ENCODE measurements at regions not wholly inside any gene's neighbourhood (a gene's known extent, or its start where the extent isn't known, plus 50 kb on each side); places are given as distances from the start of the nearest gene placed in this dataset.

DNA sequence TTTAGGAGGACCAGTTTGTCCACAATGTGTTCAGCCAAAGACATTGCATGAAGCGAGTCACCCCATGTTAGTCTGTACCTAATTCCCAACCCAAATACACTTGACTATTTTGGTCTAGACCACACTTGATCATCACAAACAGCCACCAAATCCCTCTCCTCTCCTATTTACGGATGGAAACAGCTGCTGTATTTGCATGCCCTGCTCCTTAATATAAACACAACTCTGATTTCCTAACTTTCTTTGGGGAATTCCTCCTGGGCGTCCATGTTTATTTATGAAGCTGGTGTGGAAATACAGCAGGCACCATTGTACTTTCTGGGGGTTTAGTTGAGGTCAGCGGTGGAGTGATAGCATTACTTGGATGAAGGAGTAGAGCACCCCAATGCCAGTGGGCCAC is 235.2 kb downstream of the TLE3 start:
- Histone ChIP-seq H3K27me3 (peaks cover 0 to 15% (median 0%) of the 10 kb centered on the region in 4 donors), H3K27ac (replicated peaks in 1 of 4) (no peak overlapping the region), H3K36me3 (no peaks in the 10 kb centered on the region), H3K4me1 (no peaks in the 10 kb centered on the region), H3K9me3 (no peaks in the 10 kb centered on the region), H3K4me3 (no peak overlapping the region)
- intact Hi-C loops (cut with DNase I) = no loop called here
- 61% methylated on average over 4 of the region's 4 CpGs for WGBS
- no peak for DNase-seq (ENCODE audit: extremely low spot score)
- TF ChIP-seq POLR2A (IDR thresholded peaks at IDR 0.05; ENCODE audit: low read depth) (no peak), POLR2AphosphoS5 (IDR thresholded peaks at IDR 0.05) (no peak), CTCF (IDR thresholded peaks at IDR 0.05) (no peak), EP300 (IDR thresholded peaks at IDR 0.05) (no peak)

GRCh38 chr15:69863446-69863845 is 234.3 kb downstream of the TLE3 start:
- Histone ChIP-seq H3K9me3 (no peaks in the 10 kb centered on the region), H3K4me3 (no peak overlapping the region), H3K4me1 (no peaks in the 10 kb centered on the region), H3K27ac (replicated peaks in 1 of 4) (no peak overlapping the region), H3K27me3 (peaks cover 0 to 9% (median 0%) of the 10 kb centered on the region in 4 donors), H3K36me3 (no peaks in the 10 kb centered on the region)
- DNase-seq (ENCODE audit: extremely low spot score) = no peak
- TF ChIP-seq CTCF (IDR thresholded peaks at IDR 0.05) (no peak), EP300 (IDR thresholded peaks at IDR 0.05) (no peak), POLR2AphosphoS5 (IDR thresholded peaks at IDR 0.05) (no peak)
- 86% methylated on average over 2 of the region's 2 CpGs for WGBS
- intact Hi-C loops (cut with DNase I) = no loop called here

- TF ChIP-seq EP300 (IDR thresholded peaks at IDR 0.05) (no peak), CTCF (IDR thresholded peaks at IDR 0.05) (no peak), POLR2A (IDR thresholded peaks at IDR 0.05; ENCODE audit: low read depth) (no peak), POLR2AphosphoS5 (IDR thresholded peaks at IDR 0.05) (no peak)
- WGBS = 82% methylated on average over 3 of the region's 3 CpGs
- intact Hi-C loops (cut with DNase I) = no loop called here
- Histone ChIP-seq H3K9me3 (no peaks in the 10 kb centered on the region), H3K27ac (replicated peaks in 1 of 4) (no peak overlapping the region), H3K36me3 (no peaks in the 10 kb centered on the region), H3K4me1 (no peaks in the 10 kb centered on the region), H3K27me3 (peaks cover 0 to 18% (median 0%) of the 10 kb centered on the region in 4 donors), H3K4me3 (no peak overlapping the region)
- no peak for DNase-seq (ENCODE audit: extremely low spot score)
These were observed 232.3 kb downstream of the TLE3 start for GRCh38 chr15:69865369-69865768.

DNA sequence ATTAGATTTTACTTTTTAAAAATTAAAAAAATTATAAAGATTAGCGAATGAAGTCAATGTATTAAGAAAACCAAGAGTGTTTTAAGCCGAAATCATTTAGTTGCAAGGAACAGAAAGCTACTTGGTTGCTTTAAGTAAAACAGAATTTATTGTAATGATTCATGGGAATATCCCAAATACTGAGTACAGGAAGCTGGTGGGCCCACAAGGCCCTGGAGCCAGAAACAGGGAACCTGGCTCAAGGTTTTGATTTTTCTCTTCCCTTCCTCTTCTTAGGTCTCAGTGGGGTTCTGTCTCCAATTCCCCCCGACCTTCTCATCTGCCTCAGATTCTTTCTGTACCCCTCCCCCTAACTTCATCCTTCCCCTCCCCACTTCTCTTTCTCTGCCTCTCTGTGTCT is 229.0 kb downstream of the TLE3 start:
- peaks cover 0 to 14% (median 11%) of the 10 kb centered on the region in 4 donors for H3K9me3 ChIP-seq
- H3K4me1 ChIP-seq = no peaks in the 10 kb centered on the region
- intact Hi-C loops (cut with DNase I) = no loop called here
- H3K27me3 ChIP-seq = peaks cover 0 to 29% (median 0%) of the 10 kb centered on the region in 4 donors
- TF ChIP-seq POLR2A (IDR thresholded peaks at IDR 0.05; ENCODE audit: low read depth) = no peak
- no peak for DNase-seq (ENCODE audit: extremely low spot score)
- H3K36me3 ChIP-seq = no peaks in the 10 kb centered on the region
- no peak overlapping the region for H3K27ac ChIP-seq (replicated peaks in 1 of 4)
- no peak overlapping the region for H3K4me3 ChIP-seq
- WGBS = 82% methylated on average over 3 of the region's 3 CpGs

DNA sequence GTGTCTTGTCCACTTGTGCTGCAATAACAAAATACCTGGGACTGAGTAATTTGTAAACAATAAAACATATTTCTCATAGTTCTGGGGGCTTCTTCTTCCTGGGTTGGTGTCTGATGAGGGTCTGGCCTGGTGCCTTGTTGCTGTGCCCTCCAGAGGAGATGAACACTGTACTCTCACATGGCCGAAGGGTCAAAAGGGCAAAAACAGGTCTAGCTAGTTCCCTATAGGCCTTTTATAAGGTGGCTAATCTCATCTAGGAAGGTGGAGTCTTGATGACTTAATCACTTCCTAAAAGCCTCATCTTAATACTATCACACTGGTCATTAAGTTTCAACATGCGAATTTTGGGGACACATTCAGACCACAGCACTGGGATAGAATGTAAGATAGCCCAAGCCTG is 228.4 kb downstream of the TLE3 start:
- no peaks in the 10 kb centered on the region for H3K4me1 ChIP-seq
- H3K4me3 ChIP-seq = no peak overlapping the region
- WGBS = 100% methylated on average over 1 of the region's 2 CpGs
- no peak for DNase-seq (ENCODE audit: extremely low spot score)
- no peak for TF ChIP-seq POLR2A (IDR thresholded peaks at IDR 0.05; ENCODE audit: low read depth)
- TF ChIP-seq EP300 (IDR thresholded peaks at IDR 0.05) = no peak
- no peak for TF ChIP-seq CTCF (IDR thresholded peaks at IDR 0.05)
- TF ChIP-seq POLR2AphosphoS5 (IDR thresholded peaks at IDR 0.05) = no peak
- H3K36me3 ChIP-seq = no peaks in the 10 kb centered on the region
- intact Hi-C loops (cut with DNase I) = no loop called here
- peaks cover 0 to 19% (median 17%) of the 10 kb centered on the region in 4 donors for H3K9me3 ChIP-seq
- H3K27me3 ChIP-seq = peaks cover 0 to 29% (median 0%) of the 10 kb centered on the region in 4 donors
- no peak overlapping the region for H3K27ac ChIP-seq (replicated peaks in 1 of 4)

Measured in esophagus muscularis mucosa (tissue), 4 donors.